ENCODE measurements at regions not wholly inside any gene's neighbourhood (a gene's known extent, or its start where the extent isn't known, plus 50 kb on each side); places are given as distances from the start of the nearest gene placed in this dataset.

GRCh38 chr12:115249671-115250278 lies 565.8 kb upstream of the TBX3 start:
- in situ Hi-C loops (cut with MboI; ENCODE audit: low sequenced_read_pairs), result no loop called here

GRCh38 chr12:115245020-115245419 lies 561.0 kb upstream of the TBX3 start:
- in situ Hi-C loops (cut with MboI; ENCODE audit: low sequenced_read_pairs), result no loop called here

- in situ Hi-C loops (cut with MboI; ENCODE audit: low sequenced_read_pairs), result no loop called here
Observed at GRCh38 chr12:115243933-115244628, 560.1 kb upstream of the TBX3 start.

GRCh38 chr12:115240251-115240650 lies 556.3 kb upstream of the TBX3 start:
- in situ Hi-C loops (cut with MboI; ENCODE audit: low sequenced_read_pairs), result no loop called here

GRCh38 chr12:115235880-115236279 lies 551.9 kb upstream of the TBX3 start:
- in situ Hi-C loops (cut with MboI; ENCODE audit: low sequenced_read_pairs), result no loop called here

- in situ Hi-C loops (cut with MboI; ENCODE audit: low sequenced_read_pairs), result no loop called here
Observed at GRCh38 chr12:115233891-115234543, 550.0 kb upstream of the TBX3 start.

GRCh38 chr12:115232455-115233156 lies 548.6 kb upstream of the TBX3 start:
- in situ Hi-C loops (cut with MboI; ENCODE audit: low sequenced_read_pairs), result no loop called here

- in situ Hi-C loops (cut with MboI; ENCODE audit: low sequenced_read_pairs), result no loop called here
Observed at GRCh38 chr12:115230606-115231005, 546.6 kb upstream of the TBX3 start.

- in situ Hi-C loops (cut with MboI; ENCODE audit: low sequenced_read_pairs), result no loop called here
Observed at GRCh38 chr12:115229517-115229916, 545.5 kb upstream of the TBX3 start.

GRCh38 chr12:115228434-115228833 lies 544.5 kb upstream of the TBX3 start:
- in situ Hi-C loops (cut with MboI; ENCODE audit: low sequenced_read_pairs), result no loop called here

- in situ Hi-C loops (cut with MboI; ENCODE audit: low sequenced_read_pairs), result no loop called here
Observed at GRCh38 chr12:115227137-115227615, 543.2 kb upstream of the TBX3 start.

- in situ Hi-C loops (cut with MboI; ENCODE audit: low sequenced_read_pairs), result no loop called here
Observed at GRCh38 chr12:115225845-115226244, 541.9 kb upstream of the TBX3 start.

GRCh38 chr12:115223991-115224390 lies 540.0 kb upstream of the TBX3 start:
- in situ Hi-C loops (cut with MboI; ENCODE audit: low sequenced_read_pairs), result no loop called here

- in situ Hi-C loops (cut with MboI; ENCODE audit: low sequenced_read_pairs), result no loop called here
Observed at GRCh38 chr12:115223322-115223721, 539.3 kb upstream of the TBX3 start.

GRCh38 chr12:115222220-115222619 lies 538.2 kb upstream of the TBX3 start:
- in situ Hi-C loops (cut with MboI; ENCODE audit: low sequenced_read_pairs), result no loop called here

- in situ Hi-C loops (cut with MboI; ENCODE audit: low sequenced_read_pairs), result no loop called here
Observed at GRCh38 chr12:115216301-115216700, 532.3 kb upstream of the TBX3 start.

GRCh38 chr12:115215544-115215943 lies 531.6 kb upstream of the TBX3 start:
- in situ Hi-C loops (cut with MboI; ENCODE audit: low sequenced_read_pairs), result no loop called here

GRCh38 chr12:115213538-115214016 lies 529.6 kb upstream of the TBX3 start:
- in situ Hi-C loops (cut with MboI; ENCODE audit: low sequenced_read_pairs), result no loop called here

- in situ Hi-C loops (cut with MboI; ENCODE audit: low sequenced_read_pairs), result no loop called here
Observed at GRCh38 chr12:115213118-115213517, 529.1 kb upstream of the TBX3 start.

- in situ Hi-C loops (cut with MboI; ENCODE audit: low sequenced_read_pairs), result no loop called here
Observed at GRCh38 chr12:115212356-115212755, 528.4 kb upstream of the TBX3 start.

- in situ Hi-C loops (cut with MboI; ENCODE audit: low sequenced_read_pairs), result no loop called here
Observed at GRCh38 chr12:115210533-115211252, 526.7 kb upstream of the TBX3 start.

All from HL-60/S4 (cell line).